ENCODE measurements at regions not wholly inside any gene's neighbourhood (a gene's known extent, or its start where the extent isn't known, plus 50 kb on each side); places are given as distances from the start of the nearest gene placed in this dataset.

GRCh38 chr3:94671078-94671477 lies 608.2 kb downstream of the NSUN3 start:
- DNase-seq (ENCODE audit: low spot score in 2 of 2): no peak
- Mint-ChIP-seq H3K27ac (no peak overlapping the region), H3K4me1 (no peaks in the 10 kb centered on the region), H3K9me3 (no peaks in the 10 kb centered on the region), H3K36me3 (no peaks in the 10 kb centered on the region), H3K27me3 (no peaks in the 10 kb centered on the region), H3K4me3 (no peak overlapping the region)
- ATAC-seq (ENCODE audit: low read depth): no peak

DNA sequence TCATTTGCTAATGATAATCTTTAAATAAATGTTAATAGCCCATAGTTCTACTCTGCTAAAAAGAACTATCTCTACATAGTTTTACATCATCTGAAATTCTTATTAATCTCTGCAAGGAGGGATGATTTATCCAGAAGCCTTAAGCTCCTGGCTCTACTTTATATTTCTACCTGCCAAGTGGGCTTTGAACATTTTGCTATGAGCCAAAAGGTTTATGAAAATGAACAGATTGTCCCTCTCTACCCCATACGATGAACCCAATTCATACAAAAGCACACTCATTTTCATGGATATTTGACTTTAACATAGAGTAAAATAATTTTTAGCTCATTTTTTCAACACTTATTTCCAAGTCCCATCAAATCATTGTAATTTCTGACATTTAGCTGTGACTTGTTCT lies 611.0 kb downstream of the NSUN3 start:
- Mint-ChIP-seq H3K9me3 (peaks cover 2% of the 10 kb centered on the region), H3K4me1 (no peaks in the 10 kb centered on the region), H3K36me3 (no peaks in the 10 kb centered on the region), H3K27me3 (no peaks in the 10 kb centered on the region), H3K4me3 (no peak overlapping the region), H3K27ac (no peak overlapping the region)
- DNase-seq (ENCODE audit: low spot score in 2 of 2): no peak
- no peak for ATAC-seq (ENCODE audit: low read depth)

DNA sequence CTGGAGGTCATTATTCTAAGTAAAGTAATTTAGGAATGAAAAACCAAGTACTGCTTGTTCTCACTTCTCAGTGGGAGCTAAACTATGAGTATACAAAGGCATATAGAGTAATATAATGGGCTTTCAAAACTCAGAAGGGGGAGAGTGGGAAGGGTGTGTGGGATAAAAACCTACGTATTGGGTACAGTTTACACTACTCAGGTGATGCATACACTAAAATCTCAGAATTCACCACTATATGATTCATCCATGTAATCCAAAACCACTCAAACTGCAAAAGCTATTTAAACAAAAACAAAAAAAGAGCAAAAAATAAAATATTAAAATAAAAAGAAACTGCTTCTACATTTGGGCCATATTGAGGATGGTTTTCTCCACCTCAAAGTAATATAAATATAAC lies 623.3 kb downstream of the NSUN3 start:
- DNase-seq (ENCODE audit: low spot score in 2 of 2): no peak
- no peaks in the 10 kb centered on the region for H3K36me3 Mint-ChIP-seq

DNA sequence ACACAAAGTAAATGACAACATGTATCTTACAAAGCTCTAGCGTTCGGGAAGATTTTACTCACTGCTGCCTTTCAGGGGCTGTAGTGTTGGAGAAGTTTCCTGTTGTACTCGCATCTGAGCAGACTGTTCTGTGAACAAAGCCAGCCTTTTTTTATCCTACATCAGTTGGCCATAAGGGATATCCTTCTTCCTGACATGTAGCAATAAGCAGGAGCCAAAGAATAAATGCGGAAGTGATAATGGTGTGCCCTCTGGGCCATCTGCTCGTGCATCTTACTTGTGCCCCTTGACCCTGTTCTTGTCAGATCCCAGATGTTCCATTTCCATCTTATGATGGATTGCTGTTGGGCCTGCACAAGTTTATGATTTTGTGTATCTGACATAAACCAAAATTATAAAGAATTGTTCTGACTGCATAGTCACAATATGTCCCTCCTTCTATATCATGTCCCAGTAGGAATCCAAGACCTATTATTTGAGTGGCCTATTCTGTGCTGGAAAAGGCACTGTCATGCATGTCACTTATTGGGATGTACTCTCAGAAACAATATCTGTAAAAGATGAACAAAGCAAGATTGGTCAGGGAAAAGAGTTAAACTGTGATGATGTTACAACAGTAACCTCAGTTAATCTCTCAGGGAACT lies 631.3 kb downstream of the NSUN3 start:
- Mint-ChIP-seq H3K9me3 (no peaks in the 10 kb centered on the region), H3K27me3 (no peaks in the 10 kb centered on the region), H3K4me3 (no peak overlapping the region), H3K36me3 (no peaks in the 10 kb centered on the region), H3K4me1 (no peaks in the 10 kb centered on the region), H3K27ac (no peak overlapping the region)
- DNase-seq (ENCODE audit: low spot score in 2 of 2): no peak
- no peak for ATAC-seq (ENCODE audit: low read depth)

More for the DNA sequence above, 623.3 kb downstream of the NSUN3 start:
- H3K4me1 Mint-ChIP-seq: no peaks in the 10 kb centered on the region
- no peak overlapping the region for H3K4me3 Mint-ChIP-seq
- ATAC-seq (ENCODE audit: low read depth): no peak
- peaks cover 8% of the 10 kb centered on the region for H3K9me3 Mint-ChIP-seq
- H3K27me3 Mint-ChIP-seq: no peaks in the 10 kb centered on the region
- no peak overlapping the region for H3K27ac Mint-ChIP-seq

GRCh38 chr3:94694894-94695293 lies 632.0 kb downstream of the NSUN3 start:
- Mint-ChIP-seq H3K36me3 (no peaks in the 10 kb centered on the region), H3K4me3 (no peak overlapping the region), H3K9me3 (no peaks in the 10 kb centered on the region), H3K27me3 (no peaks in the 10 kb centered on the region), H3K27ac (no peak overlapping the region), H3K4me1 (no peaks in the 10 kb centered on the region)
- DNase-seq (ENCODE audit: low spot score in 2 of 2) (no peak), ATAC-seq (ENCODE audit: low read depth) (no peak)

DNA sequence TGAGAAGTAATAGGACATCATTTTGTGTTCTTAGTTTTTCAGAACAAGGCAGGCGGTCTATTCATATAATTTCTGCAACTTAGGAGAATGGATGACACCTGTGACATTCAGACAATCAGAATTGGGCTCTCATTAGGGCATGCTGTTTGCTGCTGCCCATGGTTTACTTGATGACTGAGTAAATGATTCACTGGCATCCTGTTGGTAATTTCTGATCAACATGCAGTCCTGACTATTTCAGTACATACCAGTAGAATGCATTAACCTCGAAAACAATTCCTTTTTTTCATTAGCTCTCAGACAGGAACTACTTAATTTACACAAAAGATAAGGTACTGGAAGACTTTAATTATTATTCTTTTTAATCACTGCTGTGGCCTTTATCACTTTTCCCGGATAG lies 641.6 kb downstream of the NSUN3 start:
- Mint-ChIP-seq H3K4me3 (no peak overlapping the region), H3K4me1 (no peaks in the 10 kb centered on the region), H3K36me3 (no peaks in the 10 kb centered on the region), H3K27ac (no peak overlapping the region), H3K9me3 (no peaks in the 10 kb centered on the region), H3K27me3 (no peaks in the 10 kb centered on the region)
- no peak for ATAC-seq (ENCODE audit: low read depth)
- DNase-seq (ENCODE audit: low spot score in 2 of 2): no peak

DNA sequence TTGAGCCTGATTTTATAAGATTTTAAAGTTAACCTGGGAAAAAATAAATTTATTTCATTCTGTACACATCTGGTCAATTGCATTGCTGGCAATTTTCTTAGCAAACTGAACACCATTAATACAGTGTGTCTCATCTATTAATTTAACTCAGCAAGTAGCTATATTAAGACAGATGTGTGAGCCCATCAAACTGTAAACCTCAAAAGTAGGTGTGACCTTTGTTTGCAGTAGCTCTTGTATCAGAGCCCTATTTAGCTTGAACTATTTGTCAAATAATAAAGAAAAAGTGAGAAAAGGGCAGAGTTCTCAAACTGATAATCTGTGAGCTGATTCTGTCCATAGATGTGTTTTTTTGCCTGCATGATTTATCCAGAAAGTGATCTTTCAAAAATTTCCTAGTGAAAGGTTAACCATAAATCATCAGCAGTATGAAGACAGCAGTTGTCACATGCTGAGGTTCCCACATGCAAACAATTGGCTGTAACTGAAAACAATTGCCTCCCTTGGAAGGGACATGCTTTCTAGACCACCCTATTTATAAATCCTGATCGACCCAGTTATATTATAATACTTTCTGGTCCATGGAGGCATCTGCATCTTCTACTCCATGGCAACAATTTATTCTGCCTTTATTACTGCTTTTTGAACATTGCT lies 646.5 kb downstream of the NSUN3 start:
- no peak for DNase-seq (ENCODE audit: low spot score in 2 of 2)
- Mint-ChIP-seq H3K27ac (no peak overlapping the region), H3K9me3 (no peaks in the 10 kb centered on the region), H3K27me3 (no peaks in the 10 kb centered on the region), H3K36me3 (no peaks in the 10 kb centered on the region), H3K4me3 (no peak overlapping the region), H3K4me1 (no peaks in the 10 kb centered on the region)
- no peak for ATAC-seq (ENCODE audit: low read depth)

DNA sequence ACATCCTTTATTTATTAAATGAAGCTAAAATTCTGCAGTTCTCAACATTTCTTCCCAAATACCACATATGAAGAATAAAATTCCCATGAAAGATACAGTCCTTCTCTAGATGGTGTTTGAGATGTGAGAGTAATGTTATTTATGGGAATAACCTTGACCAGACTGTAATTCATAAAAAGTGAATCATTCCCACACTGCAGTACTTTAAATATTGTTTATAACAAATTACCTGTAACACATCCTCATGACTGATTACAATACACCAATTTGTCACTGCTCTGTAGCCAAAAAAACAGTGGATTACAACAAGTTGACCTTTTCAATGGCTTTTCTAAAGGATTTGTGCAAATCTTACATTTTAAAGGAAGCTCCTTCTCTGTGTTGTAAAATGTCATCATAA lies 651.3 kb downstream of the NSUN3 start:
- peaks cover 4% of the 10 kb centered on the region for H3K9me3 Mint-ChIP-seq

DNA sequence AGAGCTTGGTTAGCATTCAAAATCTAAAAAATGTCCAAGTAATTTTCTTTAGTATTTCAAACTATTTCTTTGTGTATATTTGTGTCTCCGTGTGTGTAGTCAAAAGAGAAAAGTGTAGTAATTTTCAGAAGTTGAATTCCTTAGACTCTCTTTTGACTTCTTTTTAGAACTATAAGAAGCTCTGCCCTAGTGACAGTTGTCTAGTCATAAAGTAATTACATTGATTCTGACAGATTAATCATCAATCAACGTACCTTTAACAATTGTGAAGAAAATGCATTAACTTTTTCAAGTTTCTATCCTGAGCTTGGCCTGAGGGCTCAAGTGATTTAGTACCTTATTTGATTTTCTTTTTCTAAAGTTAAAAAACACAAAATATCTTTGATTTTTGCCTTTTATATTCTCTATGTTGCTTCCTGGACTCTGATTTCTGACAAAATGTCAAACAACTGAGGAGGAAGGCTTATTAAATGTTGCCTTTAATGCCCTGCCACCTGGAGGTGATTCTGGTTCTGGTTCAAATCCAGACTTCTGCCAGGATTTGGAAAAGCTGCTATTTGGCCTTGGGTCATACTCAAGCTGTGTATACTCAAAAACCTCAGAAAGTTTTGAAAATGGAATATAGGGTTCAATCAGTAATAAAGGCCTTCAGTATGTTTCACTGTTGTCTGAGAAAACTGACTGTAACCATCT lies 653.6 kb downstream of the NSUN3 start:
- Mint-ChIP-seq H3K4me1 (no peaks in the 10 kb centered on the region), H3K27ac (no peak overlapping the region), H3K27me3 (no peaks in the 10 kb centered on the region), H3K4me3 (no peak overlapping the region), H3K9me3 (peaks cover 4% of the 10 kb centered on the region), H3K36me3 (no peaks in the 10 kb centered on the region)
- DNase-seq (ENCODE audit: low spot score in 2 of 2) (no peak), ATAC-seq (ENCODE audit: low read depth) (no peak)

More for the DNA sequence above, 651.3 kb downstream of the NSUN3 start:
- ATAC-seq (ENCODE audit: low read depth) (no peak), DNase-seq (ENCODE audit: low spot score in 2 of 2) (no peak)
- Mint-ChIP-seq H3K4me3 (no peak overlapping the region), H3K27me3 (no peaks in the 10 kb centered on the region), H3K36me3 (no peaks in the 10 kb centered on the region), H3K4me1 (no peaks in the 10 kb centered on the region), H3K27ac (no peak overlapping the region)

GRCh38 chr3:94734206-94734605 lies 671.3 kb downstream of the NSUN3 start:
- Mint-ChIP-seq H3K36me3 (no peaks in the 10 kb centered on the region), H3K4me1 (no peaks in the 10 kb centered on the region), H3K27ac (no peak overlapping the region), H3K4me3 (no peak overlapping the region), H3K9me3 (peaks cover 1% of the 10 kb centered on the region), H3K27me3 (no peaks in the 10 kb centered on the region)
- ATAC-seq (ENCODE audit: low read depth): no peak
- DNase-seq (ENCODE audit: low spot score in 2 of 2): no peak

- Mint-ChIP-seq H3K27me3 (no peaks in the 10 kb centered on the region), H3K4me3 (no peak overlapping the region), H3K9me3 (peaks cover 1% of the 10 kb centered on the region), H3K4me1 (no peaks in the 10 kb centered on the region), H3K27ac (no peak overlapping the region), H3K36me3 (no peaks in the 10 kb centered on the region)
- no peak for ATAC-seq (ENCODE audit: low read depth)
- DNase-seq (ENCODE audit: low spot score in 2 of 2): no peak
Measured at GRCh38 chr3:94735354-94735753, 672.5 kb downstream of the NSUN3 start.

DNA sequence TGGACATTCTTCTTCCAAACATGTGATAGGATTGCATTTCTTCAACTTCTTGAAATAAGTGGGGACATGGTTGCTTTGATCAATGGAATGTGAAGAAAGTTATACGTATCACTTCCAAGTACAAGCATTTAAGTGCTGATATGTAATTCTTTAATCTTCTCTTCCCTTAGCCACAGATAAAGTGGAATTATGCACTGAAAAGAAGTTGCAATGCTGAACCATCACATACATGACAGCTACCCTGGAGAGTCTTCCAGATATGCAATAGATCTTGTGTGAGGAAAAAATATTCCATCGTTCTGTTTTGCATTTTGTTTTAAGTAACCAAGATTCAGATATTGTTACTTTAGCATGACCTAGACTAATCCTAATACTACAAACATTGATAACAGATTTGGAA lies 674.3 kb downstream of the NSUN3 start:
- Mint-ChIP-seq H3K27ac (no peak overlapping the region), H3K4me1 (no peaks in the 10 kb centered on the region), H3K36me3 (no peaks in the 10 kb centered on the region), H3K9me3 (peaks cover 3% of the 10 kb centered on the region), H3K4me3 (no peak overlapping the region), H3K27me3 (no peaks in the 10 kb centered on the region)
- no peak for DNase-seq (ENCODE audit: low spot score in 2 of 2)
- no peak for ATAC-seq (ENCODE audit: low read depth)

GRCh38 chr3:94739420-94739819 lies 676.6 kb downstream of the NSUN3 start:
- ATAC-seq (ENCODE audit: low read depth) (no peak), DNase-seq (ENCODE audit: low spot score in 2 of 2) (no peak)
- H3K27ac Mint-ChIP-seq: no peak overlapping the region
- H3K9me3 Mint-ChIP-seq: peaks cover 6% of the 10 kb centered on the region
- no peaks in the 10 kb centered on the region for H3K4me1 Mint-ChIP-seq
- no peak overlapping the region for H3K4me3 Mint-ChIP-seq
- no peaks in the 10 kb centered on the region for H3K36me3 Mint-ChIP-seq
- H3K27me3 Mint-ChIP-seq: no peaks in the 10 kb centered on the region

DNA sequence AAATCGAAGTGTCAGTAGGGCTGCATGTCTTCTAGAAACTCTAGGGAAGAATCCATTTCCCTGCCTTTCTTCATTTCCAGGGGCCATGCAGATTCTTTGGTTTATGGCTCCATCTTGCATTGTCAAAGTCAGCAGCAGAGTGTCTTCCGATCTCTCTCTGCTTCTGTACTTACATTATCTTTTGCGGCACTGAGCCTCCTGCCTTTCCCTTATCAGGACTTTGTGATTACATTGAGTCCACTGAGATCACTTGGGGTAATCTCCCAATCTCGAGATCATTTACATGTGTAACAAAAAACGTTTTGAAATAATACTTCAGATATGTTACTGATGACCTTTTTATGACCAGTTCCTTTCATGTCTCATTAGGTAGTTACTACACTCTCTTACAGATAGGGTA lies 695.9 kb downstream of the NSUN3 start:
- Mint-ChIP-seq H3K4me3 (no peak overlapping the region), H3K9me3 (peaks cover 6% of the 10 kb centered on the region), H3K27ac (no peak overlapping the region), H3K27me3 (no peaks in the 10 kb centered on the region), H3K4me1 (no peaks in the 10 kb centered on the region), H3K36me3 (no peaks in the 10 kb centered on the region)
- DNase-seq (ENCODE audit: low spot score in 2 of 2) (no peak), ATAC-seq (ENCODE audit: low read depth) (no peak)

DNA sequence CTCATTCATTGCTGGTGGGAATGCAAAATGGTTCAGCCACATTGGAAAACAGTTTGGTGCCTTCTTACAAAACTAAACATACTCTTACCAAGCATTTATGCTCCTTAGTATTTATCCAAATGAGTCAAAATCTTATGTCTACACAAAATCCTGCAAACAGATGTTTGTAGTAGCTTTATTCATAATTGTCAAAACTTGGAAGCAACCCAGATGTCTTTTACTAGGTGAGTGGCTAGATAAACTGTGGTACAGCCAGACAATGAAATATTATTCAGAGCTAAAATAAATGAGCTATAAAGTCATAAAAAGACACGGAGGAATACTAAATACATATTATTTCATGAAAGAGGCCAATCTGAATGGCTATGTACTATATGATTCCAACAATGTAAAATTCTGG lies 709.5 kb downstream of the NSUN3 start:
- H3K36me3 Mint-ChIP-seq: no peaks in the 10 kb centered on the region
- no peaks in the 10 kb centered on the region for H3K27me3 Mint-ChIP-seq
- no peak for DNase-seq (ENCODE audit: low spot score in 2 of 2)
- H3K27ac Mint-ChIP-seq: no peak overlapping the region
- peaks cover 3% of the 10 kb centered on the region for H3K9me3 Mint-ChIP-seq
- H3K4me1 Mint-ChIP-seq: no peaks in the 10 kb centered on the region
- H3K4me3 Mint-ChIP-seq: no peak overlapping the region
- no peak for ATAC-seq (ENCODE audit: low read depth)
